Liver (tissue), 3 donors: ENCODE measurements at regions not wholly inside any gene's neighbourhood (a gene's known extent, or its start where the extent isn't known, plus 50 kb on each side); places are given as distances from the start of the nearest gene placed in this dataset.

Source experiments
- EGR1 ChIP-seq, 2 donors: IDR thresholded peaks; 2 replicates each; pipeline ENCODE4 v1.6.1; 2016 to 2018; ENCODE audit warnings: antibody characterized with exemption in 2 of 2, low read depth in 2 of 2
- FOXA1 ChIP-seq: IDR thresholded peaks from 2 replicates; pipeline ENCODE4 v1.6.1; 2016; ENCODE audit warnings: antibody characterized with exemption
- REST ChIP-seq: IDR thresholded peaks from 2 replicates; pipeline ENCODE4 v1.6.1; 2016; ENCODE audit warnings: antibody characterized with exemption, mild to moderate bottlenecking
- SP1 ChIP-seq: IDR thresholded peaks from 2 replicates; pipeline ENCODE4 v1.6.1; 2018; ENCODE audit warnings: antibody characterized with exemption, mild to moderate bottlenecking
- TAF1 ChIP-seq: conservative IDR thresholded peaks from 2 replicates; pipeline ENCODE4 v1.6.1; 2016; ENCODE audit warnings: antibody characterized with exemption, mild to moderate bottlenecking
- TF ChIP-seq, protein P1 (sequence below): fragments of 150-350 bp; IDR thresholded peaks from 2 replicates; pipeline ENCODE4 v1.5.1; 2017; ENCODE audit warnings: improper control_type of control experiment, low read depth, low read length; ENCODE audit not compliant: missing input control
- donor health status: healthy.
- donor health status: healthy.

- TF ChIP-seq, protein P1, sequence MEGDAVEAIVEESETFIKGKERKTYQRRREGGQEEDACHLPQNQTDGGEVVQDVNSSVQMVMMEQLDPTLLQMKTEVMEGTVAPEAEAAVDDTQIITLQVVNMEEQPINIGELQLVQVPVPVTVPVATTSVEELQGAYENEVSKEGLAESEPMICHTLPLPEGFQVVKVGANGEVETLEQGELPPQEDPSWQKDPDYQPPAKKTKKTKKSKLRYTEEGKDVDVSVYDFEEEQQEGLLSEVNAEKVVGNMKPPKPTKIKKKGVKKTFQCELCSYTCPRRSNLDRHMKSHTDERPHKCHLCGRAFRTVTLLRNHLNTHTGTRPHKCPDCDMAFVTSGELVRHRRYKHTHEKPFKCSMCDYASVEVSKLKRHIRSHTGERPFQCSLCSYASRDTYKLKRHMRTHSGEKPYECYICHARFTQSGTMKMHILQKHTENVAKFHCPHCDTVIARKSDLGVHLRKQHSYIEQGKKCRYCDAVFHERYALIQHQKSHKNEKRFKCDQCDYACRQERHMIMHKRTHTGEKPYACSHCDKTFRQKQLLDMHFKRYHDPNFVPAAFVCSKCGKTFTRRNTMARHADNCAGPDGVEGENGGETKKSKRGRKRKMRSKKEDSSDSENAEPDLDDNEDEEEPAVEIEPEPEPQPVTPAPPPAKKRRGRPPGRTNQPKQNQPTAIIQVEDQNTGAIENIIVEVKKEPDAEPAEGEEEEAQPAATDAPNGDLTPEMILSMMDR: no peak
- TF ChIP-seq EGR1 (IDR thresholded peaks at IDR 0.05; ENCODE audit: low read depth in 2 of 2) (no peak), FOXA1 (no peak), SP1 (no peak), TAF1 (no peak), REST (no peak)
These were observed 407.8 kb downstream of the BCL11B start for GRCh38 chr14:98864211-98864610.
